ENCODE measurements at regions not wholly inside any gene's neighbourhood (a gene's known extent, or its start where the extent isn't known, plus 50 kb on each side); places are given as distances from the start of the nearest gene placed in this dataset.

DNA sequence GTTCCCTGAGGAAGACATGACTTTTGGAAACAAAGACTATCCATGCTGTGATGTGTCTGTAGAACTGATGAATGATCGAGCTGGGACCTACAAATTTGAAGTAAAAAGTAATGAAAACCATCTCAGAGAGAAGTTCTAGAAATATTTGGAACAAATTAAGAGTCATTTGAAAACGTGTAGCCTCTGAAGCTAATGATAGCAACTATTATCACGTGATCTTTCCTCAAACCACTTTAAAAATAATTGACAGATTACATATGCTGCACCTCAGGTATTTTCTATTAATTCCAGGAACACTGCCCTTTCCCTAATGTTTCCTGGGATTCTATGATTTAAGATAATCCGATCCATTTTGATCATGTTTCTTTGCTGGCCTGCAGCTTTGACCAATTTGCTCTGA, 990.3 kb downstream of the CDH8 start:
- TF ChIP-seq POLR2A (IDR thresholded peaks at IDR 0.05; ENCODE audit: low read depth) (no peak), POLR2AphosphoS5 (IDR thresholded peaks at IDR 0.05) (no peak), EP300 (IDR thresholded peaks at IDR 0.05) (no peak)
- TF ChIP-seq, protein P1, sequence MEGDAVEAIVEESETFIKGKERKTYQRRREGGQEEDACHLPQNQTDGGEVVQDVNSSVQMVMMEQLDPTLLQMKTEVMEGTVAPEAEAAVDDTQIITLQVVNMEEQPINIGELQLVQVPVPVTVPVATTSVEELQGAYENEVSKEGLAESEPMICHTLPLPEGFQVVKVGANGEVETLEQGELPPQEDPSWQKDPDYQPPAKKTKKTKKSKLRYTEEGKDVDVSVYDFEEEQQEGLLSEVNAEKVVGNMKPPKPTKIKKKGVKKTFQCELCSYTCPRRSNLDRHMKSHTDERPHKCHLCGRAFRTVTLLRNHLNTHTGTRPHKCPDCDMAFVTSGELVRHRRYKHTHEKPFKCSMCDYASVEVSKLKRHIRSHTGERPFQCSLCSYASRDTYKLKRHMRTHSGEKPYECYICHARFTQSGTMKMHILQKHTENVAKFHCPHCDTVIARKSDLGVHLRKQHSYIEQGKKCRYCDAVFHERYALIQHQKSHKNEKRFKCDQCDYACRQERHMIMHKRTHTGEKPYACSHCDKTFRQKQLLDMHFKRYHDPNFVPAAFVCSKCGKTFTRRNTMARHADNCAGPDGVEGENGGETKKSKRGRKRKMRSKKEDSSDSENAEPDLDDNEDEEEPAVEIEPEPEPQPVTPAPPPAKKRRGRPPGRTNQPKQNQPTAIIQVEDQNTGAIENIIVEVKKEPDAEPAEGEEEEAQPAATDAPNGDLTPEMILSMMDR (IDR thresholded peaks at IDR 0.05) = no peak
